GM12892 (cell line): ENCODE measurements at regions not wholly inside any gene's neighbourhood (a gene's known extent, or its start where the extent isn't known, plus 50 kb on each side); places are given as distances from the start of the nearest gene placed in this dataset.

Experiments used
- POLR2A ChIP-seq: IDR thresholded peaks from 2 replicates; pipeline ENCODE4 v1.6.1; 2011; ENCODE audit warnings: low read depth, low read length, control low read depth
- POLR2AphosphoS5 ChIP-seq: IDR thresholded peaks from 2 replicates; pipeline ENCODE4 v1.6.1; 2011; ENCODE audit warnings: low read depth, low read length, control low read depth
- TAF1 ChIP-seq: IDR thresholded peaks from 2 replicates; pipeline ENCODE4 v1.6.1; 2011; ENCODE audit warnings: low read depth, mild to moderate bottlenecking, control low read depth, low read length, borderline replicate concordance

- TF ChIP-seq POLR2AphosphoS5 (no peak), POLR2A (no peak), TAF1 (no peak)
Measured at GRCh38 chr2:146730882-146731281, 1113.9 kb upstream of the ACVR2A start.
